Esophagus muscularis mucosa (tissue), 4 donors: ENCODE measurements at regions not wholly inside any gene's neighbourhood (a gene's known extent, or its start where the extent isn't known, plus 50 kb on each side); places are given as distances from the start of the nearest gene placed in this dataset.

ENCODE experiments used
- CTCF ChIP-seq, 3 experiments: fragments of 200-600 bp in 2 of 3; fragments of 450-650 bp in 1 of 3; sonication (generic) in 2 of 3; IDR thresholded peaks; one replicate each; pipeline ENCODE4 v1.5.1; 2017 to 2019; ENCODE audit warnings: antibody characterized with exemption in 3 of 3, mild to moderate bottlenecking in 2 of 3, moderate library complexity in 1 of 3
- EP300 ChIP-seq: sonication (generic); formaldehyde crosslinking; IDR thresholded peaks from one replicate; pipeline ENCODE4 v1.6.1; 2017; ENCODE audit warnings: antibody characterized with exemption
- POLR2A ChIP-seq: fragments of 450-650 bp; IDR thresholded peaks from one replicate; pipeline ENCODE4 v1.6.1; 2017; ENCODE audit warnings: antibody characterized with exemption, moderate library complexity, mild to moderate bottlenecking, low read depth
- POLR2AphosphoS5 ChIP-seq, 2 donors: sonication (generic); formaldehyde crosslinking; IDR thresholded peaks; one replicate each; pipeline ENCODE4 v1.6.1; 2017; ENCODE audit warnings: antibody characterized with exemption in 2 of 2

GRCh38 chr6:145275019-145275418, 460.3 kb downstream of the EPM2A start:
- no peak for TF ChIP-seq CTCF (IDR thresholded peaks at IDR 0.05)
- no peak for TF ChIP-seq EP300
- no peak for TF ChIP-seq POLR2AphosphoS5 (IDR thresholded peaks at IDR 0.05)
- TF ChIP-seq POLR2A, result no peak
